SK-N-MC (cell line): ENCODE measurements at regions not wholly inside any gene's neighbourhood (a gene's known extent, or its start where the extent isn't known, plus 50 kb on each side); places are given as distances from the start of the nearest gene placed in this dataset.

ENCODE experiments used
- EZH2 ChIP-seq: fragments of 200-600 bp; sonication (generic); IDR thresholded peaks from one replicate; pipeline ENCODE4 v1.6.1; 2017; ENCODE audit warnings: antibody characterized with exemption
- FOXP2 ChIP-seq: optimal IDR thresholded peaks from 2 replicates; pipeline ENCODE3; 2011; ENCODE audit warnings: mild to moderate bottlenecking, moderate library complexity; ENCODE audit not compliant: insufficient read depth; ENCODE audit errors: extremely low read length, control extremely low read depth
- POLR2AphosphoS5 ChIP-seq: IDR thresholded peaks from 2 replicates; pipeline ENCODE4 v1.6.1; 2012; ENCODE audit warnings: mild to moderate bottlenecking, low read depth, low read length, borderline replicate concordance

DNA sequence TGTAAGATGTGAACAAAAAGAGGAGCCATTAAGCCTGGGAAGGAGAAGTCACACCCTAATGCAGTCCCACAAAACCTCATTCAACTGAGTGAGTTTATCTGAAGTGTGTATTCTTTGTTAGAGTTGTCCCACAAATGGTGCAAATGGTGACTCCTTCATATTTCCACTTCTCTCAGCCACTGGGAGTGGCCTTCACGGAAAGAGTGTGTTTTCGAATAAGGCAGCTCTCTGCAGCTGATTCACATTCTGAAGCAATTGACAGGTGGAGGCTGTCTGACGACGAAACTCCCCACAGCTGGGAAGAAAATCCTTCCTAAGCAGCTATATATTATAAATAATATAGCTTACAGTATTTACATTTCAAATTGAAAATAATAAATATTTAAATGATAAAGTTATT is 318.8 kb upstream of the TMEFF2 start:
- TF ChIP-seq POLR2AphosphoS5 (no peak), EZH2 (no peak), FOXP2 (no peak)
